OCI-LY7 (cell line): ENCODE measurements at regions not wholly inside any gene's neighbourhood (a gene's known extent, or its start where the extent isn't known, plus 50 kb on each side); places are given as distances from the start of the nearest gene placed in this dataset.

Experiments used
- CTCF ChIP-seq: fragments of 200-600 bp; sonication (generic); conservative IDR thresholded peaks from 2 replicates; pipeline ENCODE4 v1.5.1; 2014; ENCODE audit warnings: mild to moderate bottlenecking, antibody characterized with exemption, low read length, moderate library complexity, mixed read lengths
- EZH2phosphoT487 ChIP-seq: fragments of 200-600 bp; sonication (generic); IDR thresholded peaks from 2 replicates; pipeline ENCODE4 v1.6.1; 2018; ENCODE audit warnings: low read depth, borderline replicate concordance, mild to moderate bottlenecking, mixed run types, antibody characterized with exemption, low read length, moderate library complexity, mixed read lengths

GRCh38 chr2:128540670-128541069 lies 222.0 kb upstream of the HS6ST1 start:
- TF ChIP-seq CTCF (no peak), EZH2phosphoT487 (no peak)
